Spleen (tissue), 11 donors: ENCODE measurements at regions not wholly inside any gene's neighbourhood (a gene's known extent, or its start where the extent isn't known, plus 50 kb on each side); places are given as distances from the start of the nearest gene placed in this dataset.

Source experiments
- DNase-seq: peaks from one replicate; pipeline ENCODE4 v3.0.0-alpha.2; 2020
- H3K27ac ChIP-seq, 8 donors: fragments of 200-600 bp; sonication (generic) in 7 of 8; 1 replicate in 4 of 8; 2 replicates in 4 of 8; pipeline versions ENCODE4 v1.5.0 to v1.8.0; 2016 to 2021; ENCODE audit warnings: inconsistent platforms in 4 of 8, mild to moderate bottlenecking in 4 of 8, moderate library complexity in 1 of 8
- H3K27me3 ChIP-seq, 7 donors: fragments of 200-600 bp; sonication (generic) in 6 of 7; replicated peaks in 1 of 7; 1 replicate in 4 of 7; 2 replicates in 3 of 7; pipeline versions ENCODE4 v1.5.0 to v1.8.0; 2016 to 2021; ENCODE audit warnings: inconsistent platforms in 3 of 7, mild to moderate bottlenecking in 1 of 7
- H3K36me3 ChIP-seq, 6 donors: fragments of 200-600 bp; sonication (generic) in 5 of 6; 1 replicate in 4 of 6; 2 replicates in 2 of 6; pipeline versions ENCODE4 v1.5.0 to v1.8.0; 2016 to 2021; ENCODE audit warnings: inconsistent platforms in 2 of 6
- H3K4me1 ChIP-seq, 6 donors: fragments of 200-600 bp; sonication (generic) in 5 of 6; 1 replicate in 3 of 6; 2 replicates in 3 of 6; pipeline versions ENCODE4 v1.5.0 to v1.8.0; 2016 to 2021; ENCODE audit warnings: inconsistent platforms in 3 of 6
- H3K4me3 ChIP-seq, 8 donors: fragments of 200-600 bp; sonication (generic) in 7 of 8; 1 replicate in 4 of 8; 2 replicates in 4 of 8; pipeline versions ENCODE4 v1.5.0 to v1.8.0; 2016 to 2021; ENCODE audit warnings: inconsistent platforms in 4 of 8, mild to moderate bottlenecking in 4 of 8, moderate library complexity in 2 of 8
- H3K9me3 ChIP-seq, 8 donors: fragments of 200-600 bp; sonication (generic) in 7 of 8; 1 replicate in 4 of 8; 2 replicates in 4 of 8; pipeline versions ENCODE4 v1.5.0 to v1.8.0; 2016 to 2021; ENCODE audit warnings: inconsistent platforms in 4 of 8
- POLR2A ChIP-seq, 3 donors: fragments of 450-650 bp; IDR thresholded peaks; one replicate each; pipeline ENCODE4 v1.5.1; 2017; ENCODE audit warnings: antibody characterized with exemption in 3 of 3, mild to moderate bottlenecking in 1 of 3
- POLR2AphosphoS5 ChIP-seq, 3 donors: sonication (generic); formaldehyde crosslinking; IDR thresholded peaks; one replicate each; pipeline ENCODE4 v1.5.1; 2017; ENCODE audit warnings: antibody characterized with exemption in 3 of 3
- WGBS, 5 donors: extraction: QIAGEN DNeasy Blood & Tissue Kit in 3 of 5; methylation state at CpG; one replicate each; pipeline versions ENCODE4 v1.1.5 to v1.1.7; 2013 to 2018; 5-methylcytosine and 5-hydroxymethylcytosine counted together
- intact Hi-C: fragments of 100-400 bp; cut with DNase I; formaldehyde crosslinking; loops from one replicate; pipeline ENCODE4 v1.15.0; 2023; ENCODE audit warnings: low total_unique reads
- TF ChIP-seq, protein P1 (sequence below), 11 experiments: fragments of 200-600 bp in 7 of 11; fragments of 450-650 bp in 4 of 11; sonication (generic) in 4 of 11; IDR thresholded peaks in 8 of 11; conservative IDR thresholded peaks in 3 of 11; 1 replicate in 7 of 11; 2 replicates in 4 of 11; pipeline versions ENCODE4 v1.4.0 to v1.8.0; 2016 to 2021; ENCODE audit warnings: antibody characterized with exemption in 11 of 11, inconsistent platforms in 4 of 11, mild to moderate bottlenecking in 1 of 11
- donor health status: healthy with polysubstance abuse.
- donor health status: DM: no; HTN: no; CAD: no; lungs with moderate emphysema.
- donor health status: DM: no; HTN: no; CAD: no.
- donor health status: Bipolar disorder and iron deficiency.
- donor health status: healthy.
- donor health status: DM: no; HTN: no; CAD: no.
- donor health status: DM: yes; HTN: yes; CAD: no.

DNA sequence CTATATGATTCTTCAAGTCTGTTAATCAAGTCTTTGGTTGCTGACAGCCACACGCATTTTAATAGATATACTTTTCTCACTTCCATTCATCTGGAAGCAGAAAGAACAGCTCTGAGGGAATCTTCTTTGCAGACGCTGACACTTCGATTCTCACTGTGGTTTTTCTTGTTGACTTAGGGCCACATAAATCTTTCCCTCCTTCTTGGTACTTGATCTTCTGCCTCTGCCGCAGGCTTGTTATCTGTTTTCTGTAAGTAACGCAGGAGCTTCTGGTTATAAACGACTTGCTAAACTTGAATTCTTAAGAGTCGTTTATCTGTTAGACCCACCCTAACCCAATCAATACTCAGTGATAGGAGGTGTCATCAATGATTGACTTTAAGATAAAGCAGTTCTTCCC lies 268.8 kb upstream of the SULF2 start:
- no peak for DNase-seq
- 71 to 76% (median 72%) methylated on average over 7 of the region's 7 CpGs for WGBS, 5 donors
- H3K36me3 ChIP-seq, result no peaks in the 10 kb centered on the region
- peaks cover 0 to 3% (median 0%) of the 10 kb centered on the region in 7 donors for H3K27me3 ChIP-seq
- H3K27ac ChIP-seq, result no peak overlapping the region
- no peaks in the 10 kb centered on the region for H3K4me1 ChIP-seq
- H3K4me3 ChIP-seq, result no peak overlapping the region
- H3K9me3 ChIP-seq, result peaks cover 0 to 25% (median 3%) of the 10 kb centered on the region in 8 donors
- intact Hi-C loops, result no loop called here
- TF ChIP-seq, protein P1, sequence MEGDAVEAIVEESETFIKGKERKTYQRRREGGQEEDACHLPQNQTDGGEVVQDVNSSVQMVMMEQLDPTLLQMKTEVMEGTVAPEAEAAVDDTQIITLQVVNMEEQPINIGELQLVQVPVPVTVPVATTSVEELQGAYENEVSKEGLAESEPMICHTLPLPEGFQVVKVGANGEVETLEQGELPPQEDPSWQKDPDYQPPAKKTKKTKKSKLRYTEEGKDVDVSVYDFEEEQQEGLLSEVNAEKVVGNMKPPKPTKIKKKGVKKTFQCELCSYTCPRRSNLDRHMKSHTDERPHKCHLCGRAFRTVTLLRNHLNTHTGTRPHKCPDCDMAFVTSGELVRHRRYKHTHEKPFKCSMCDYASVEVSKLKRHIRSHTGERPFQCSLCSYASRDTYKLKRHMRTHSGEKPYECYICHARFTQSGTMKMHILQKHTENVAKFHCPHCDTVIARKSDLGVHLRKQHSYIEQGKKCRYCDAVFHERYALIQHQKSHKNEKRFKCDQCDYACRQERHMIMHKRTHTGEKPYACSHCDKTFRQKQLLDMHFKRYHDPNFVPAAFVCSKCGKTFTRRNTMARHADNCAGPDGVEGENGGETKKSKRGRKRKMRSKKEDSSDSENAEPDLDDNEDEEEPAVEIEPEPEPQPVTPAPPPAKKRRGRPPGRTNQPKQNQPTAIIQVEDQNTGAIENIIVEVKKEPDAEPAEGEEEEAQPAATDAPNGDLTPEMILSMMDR (IDR thresholded peaks at IDR 0.05 in 8 of 11, conservative IDR thresholded peaks at IDR 0.05 in 3 of 11), result no peak
- TF ChIP-seq POLR2AphosphoS5 (IDR thresholded peaks at IDR 0.05), result no peak
- no peak for TF ChIP-seq POLR2A (IDR thresholded peaks at IDR 0.05)

DNA sequence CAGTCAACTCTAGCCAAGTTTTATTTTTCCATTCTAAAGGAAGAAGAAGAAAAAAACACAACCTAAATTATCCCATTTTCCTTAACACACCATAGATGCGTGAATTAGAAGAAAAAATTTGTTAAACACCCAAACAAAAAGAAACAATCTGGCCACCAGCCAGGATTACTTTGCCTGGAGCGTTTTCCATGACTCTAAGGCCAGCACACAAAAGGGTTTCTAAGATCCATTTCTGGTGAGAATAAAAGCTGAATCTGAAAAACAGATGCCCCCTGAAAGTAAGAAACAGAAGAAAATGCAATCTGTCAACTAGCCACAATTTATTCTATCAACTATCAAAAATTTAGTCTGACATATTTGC lies 267.2 kb upstream of the SULF2 start:
- H3K27me3 ChIP-seq, result no peaks in the 10 kb centered on the region
- H3K36me3 ChIP-seq, result no peaks in the 10 kb centered on the region
- H3K4me1 ChIP-seq, result no peaks in the 10 kb centered on the region
- DNase-seq, result no peak
- intact Hi-C loops, result no loop called here
- TF ChIP-seq POLR2A (IDR thresholded peaks at IDR 0.05) (no peak), POLR2AphosphoS5 (IDR thresholded peaks at IDR 0.05) (no peak)
- TF ChIP-seq, protein P1 (IDR thresholded peaks at IDR 0.05 in 8 of 11, conservative IDR thresholded peaks at IDR 0.05 in 3 of 11), result no peak
- H3K27ac ChIP-seq, result no peak overlapping the region
- WGBS, 5 donors, result 47 to 70% (median 62%) methylated on average over 2 of the region's 2 CpGs
- H3K4me3 ChIP-seq, result no peak overlapping the region
- H3K9me3 ChIP-seq, result peaks cover 0 to 12% (median 3%) of the 10 kb centered on the region in 8 donors

DNA sequence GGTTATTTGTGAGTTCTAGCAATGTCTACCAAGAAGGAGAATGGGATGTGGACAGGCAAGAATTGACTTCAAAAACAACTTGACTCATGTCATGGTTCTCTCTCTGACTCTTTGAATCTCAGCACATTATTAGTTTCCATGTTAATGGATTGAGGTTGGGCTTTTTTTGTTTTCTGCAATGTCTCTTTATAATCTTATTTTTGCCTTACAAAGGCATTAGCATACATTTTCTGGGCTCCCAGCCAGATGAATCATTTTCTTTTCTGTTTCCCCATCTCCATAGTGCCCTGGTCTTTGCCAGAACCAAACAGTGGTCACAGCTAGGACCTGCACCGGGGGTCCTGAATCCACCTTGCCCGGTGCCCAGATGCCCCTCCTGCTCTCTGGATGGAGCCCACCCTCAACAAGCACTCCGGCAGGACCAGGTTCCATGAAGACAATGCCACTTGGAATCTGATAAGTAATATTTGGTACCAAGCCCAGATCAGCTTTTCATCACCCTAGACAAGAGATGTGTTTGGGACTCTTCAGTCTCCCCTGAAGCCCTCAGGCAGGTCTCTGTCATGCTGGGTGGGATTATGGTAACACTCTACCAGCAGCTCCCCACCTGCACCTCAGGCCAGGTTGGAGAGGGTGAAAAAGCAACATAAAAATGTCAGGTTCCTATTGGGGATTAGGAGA lies 266.7 kb upstream of the SULF2 start:
- TF ChIP-seq POLR2A (IDR thresholded peaks at IDR 0.05) (no peak), POLR2AphosphoS5 (IDR thresholded peaks at IDR 0.05) (no peak)
- TF ChIP-seq, protein P1 (IDR thresholded peaks at IDR 0.05 in 8 of 11, conservative IDR thresholded peaks at IDR 0.05 in 3 of 11), result no peak

DNA sequence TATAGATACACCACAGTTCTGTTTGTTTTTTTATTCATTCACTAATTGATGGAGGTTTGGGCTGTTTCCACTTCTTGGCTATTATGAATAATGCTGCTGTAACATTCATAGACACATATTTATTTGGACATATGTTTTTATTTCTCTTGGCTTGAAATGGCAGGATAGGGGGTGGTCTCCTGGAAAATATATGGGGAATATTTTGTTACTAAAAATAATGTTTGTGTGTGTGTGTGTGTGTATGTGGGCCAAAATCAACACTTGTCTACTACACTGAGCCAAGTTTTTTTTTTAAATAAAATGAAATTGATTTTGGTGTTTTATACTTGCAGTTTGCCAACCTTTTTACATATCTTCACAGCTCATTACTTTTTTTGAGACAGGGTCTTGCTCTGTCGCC lies 264.4 kb upstream of the SULF2 start:
- 67 to 96% (median 85%) methylated on average over 1 of the region's 1 CpG for WGBS, 5 donors
- DNase-seq, result no peak
- Histone ChIP-seq H3K36me3 (no peaks in the 10 kb centered on the region), H3K27ac (no peak overlapping the region), H3K4me3 (no peak overlapping the region), H3K9me3 (peaks cover 0 to 14% (median 3%) of the 10 kb centered on the region in 8 donors), H3K27me3 (no peaks in the 10 kb centered on the region), H3K4me1 (no peaks in the 10 kb centered on the region)
- intact Hi-C loops, result no loop called here
- no peak for TF ChIP-seq POLR2AphosphoS5 (IDR thresholded peaks at IDR 0.05)
- TF ChIP-seq POLR2A (IDR thresholded peaks at IDR 0.05), result no peak
- TF ChIP-seq, protein P1 (IDR thresholded peaks at IDR 0.05 in 8 of 11, conservative IDR thresholded peaks at IDR 0.05 in 3 of 11), result no peak

More for the DNA sequence above, 266.7 kb upstream of the SULF2 start:
- WGBS, 5 donors, result 41 to 82% (median 65%) methylated on average over 3 of the region's 3 CpGs
- Histone ChIP-seq H3K36me3 (no peaks in the 10 kb centered on the region), H3K27ac (no peak overlapping the region), H3K27me3 (no peaks in the 10 kb centered on the region), H3K4me3 (no peak overlapping the region), H3K9me3 (peaks cover 0 to 14% (median 3%) of the 10 kb centered on the region in 8 donors), H3K4me1 (no peaks in the 10 kb centered on the region)
- DNase-seq, result no peak
- intact Hi-C loops, result no loop called here
